NCI-H2227 treated with DMSO at 0.1 percent for 48 hours (cell line): ENCODE measurements at regions not wholly inside any gene's neighbourhood (a gene's known extent, or its start where the extent isn't known, plus 50 kb on each side); places are given as distances from the start of the nearest gene placed in this dataset.
"Not testable (repeated sequence)": the region's sequence is repeated elsewhere in the genome, so short reads cannot be mapped to it uniquely, and the experiment has no call there.

Experiments
- DNase-seq: peaks from one replicate; lab custom pipeline; 2025; lab: John Stamatoyannopoulos, UW

DNA sequence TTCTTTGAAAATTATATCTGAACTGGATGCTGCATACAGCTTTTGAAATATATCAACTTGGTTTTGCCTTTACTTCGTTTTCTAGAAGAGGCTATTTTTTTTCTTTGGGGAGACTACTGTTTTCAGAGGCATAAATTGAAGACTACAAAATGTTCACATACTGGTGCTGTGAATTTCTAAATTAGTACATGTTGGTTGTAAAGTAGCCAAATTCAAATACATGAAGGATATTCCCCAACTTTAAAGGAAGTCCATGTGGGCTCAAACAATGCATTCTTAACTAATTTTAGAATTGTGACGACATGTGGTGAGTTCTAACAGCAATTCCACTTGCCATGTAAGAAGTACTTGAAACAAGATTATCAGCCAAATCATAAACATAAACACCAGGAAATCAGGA lies 295.7 kb downstream of the TUSC7 start:
- no peak for DNase-seq

DNA sequence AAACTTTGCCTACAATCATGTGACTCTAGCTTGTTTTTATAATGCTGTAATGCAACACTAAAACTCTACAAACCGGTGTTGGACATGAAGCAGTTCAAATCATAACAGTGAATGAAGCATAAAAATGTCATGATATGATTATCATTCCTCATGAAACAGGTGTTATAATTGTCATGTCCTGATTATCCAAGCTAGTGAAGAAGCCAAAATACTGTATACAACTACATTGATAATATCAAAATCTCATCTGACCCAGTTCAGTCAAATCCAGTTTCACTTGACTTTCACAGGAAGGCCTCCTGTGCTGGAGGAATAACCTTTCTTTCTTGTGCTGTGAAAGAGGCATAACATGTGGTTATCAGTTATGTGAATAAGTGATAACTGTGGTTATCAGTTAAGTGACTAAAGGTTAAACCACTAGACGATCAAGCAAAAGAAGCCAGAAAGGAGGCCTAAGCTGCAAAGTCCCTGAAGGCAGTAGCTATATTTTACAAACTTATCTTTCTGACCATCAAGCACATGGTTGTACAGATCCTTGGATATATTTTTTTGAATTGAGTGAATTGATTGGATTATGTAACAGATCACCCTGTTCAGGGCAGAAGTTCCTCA lies 296.4 kb downstream of the TUSC7 start:
- no peak for DNase-seq

DNA sequence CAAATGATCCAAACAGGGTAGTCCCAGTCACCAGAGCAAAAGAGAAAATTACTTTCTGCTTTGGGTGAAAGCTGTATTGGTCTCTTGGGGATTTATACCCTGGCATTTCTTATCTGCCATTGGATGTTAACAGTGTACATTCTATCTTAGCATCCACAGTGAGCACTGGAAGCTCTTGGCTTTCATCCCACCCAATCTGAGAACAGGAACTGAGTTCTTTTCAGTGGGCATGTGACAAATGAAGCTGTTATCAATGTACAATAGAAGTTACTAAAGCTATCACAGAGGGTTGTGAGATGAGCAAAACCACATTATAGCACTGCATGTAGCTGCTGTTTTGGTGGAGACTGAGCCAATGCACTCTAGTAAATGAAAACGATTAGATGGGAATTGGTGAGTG lies 300.7 kb downstream of the TUSC7 start:
- no peak for DNase-seq

DNA sequence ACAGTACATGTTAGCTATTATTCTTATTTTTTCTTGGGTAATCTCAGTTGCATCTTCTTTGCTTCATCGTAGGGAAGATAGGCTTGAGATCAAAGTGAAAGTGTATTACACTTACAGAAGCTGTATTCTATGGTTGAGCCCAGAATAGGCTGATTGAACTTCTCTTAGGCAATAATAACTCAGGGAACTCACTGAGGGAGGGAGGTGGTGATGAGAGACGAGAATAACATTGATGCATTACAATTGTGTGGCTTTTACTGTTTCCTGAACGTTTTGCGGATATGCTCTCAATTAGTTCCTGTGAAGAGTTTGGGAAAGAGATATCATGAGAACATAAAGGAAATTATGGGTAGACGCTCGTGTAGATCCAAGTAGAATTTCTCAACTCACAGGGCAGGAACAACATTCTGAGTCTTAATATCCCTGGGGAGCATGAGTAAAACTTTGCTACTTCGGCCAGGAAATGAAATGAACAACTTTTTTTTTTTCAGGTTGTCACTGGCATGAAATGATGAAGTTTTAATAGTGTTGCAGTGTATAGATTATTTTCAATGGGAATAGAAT lies 302.2 kb downstream of the TUSC7 start:
- DNase-seq: no peak

DNA sequence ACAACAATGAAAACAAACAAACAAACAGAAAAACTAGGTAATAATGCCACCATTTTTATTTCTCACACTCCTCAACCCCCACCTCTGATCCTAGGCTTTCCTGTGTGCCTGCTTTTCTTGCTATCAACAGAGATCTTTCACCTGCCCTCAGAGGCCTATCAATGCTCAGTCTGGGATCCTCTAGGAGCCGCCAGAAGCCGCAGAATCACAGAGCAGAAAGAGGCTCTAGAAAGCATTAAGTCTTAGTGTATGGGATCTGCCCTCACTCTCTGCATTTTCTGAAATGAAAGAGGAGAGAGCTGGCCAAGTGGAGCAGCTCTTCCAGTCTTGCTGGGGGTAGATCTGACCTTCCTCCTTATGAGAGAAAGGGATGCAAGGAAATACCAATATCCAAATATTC lies 306.8 kb downstream of the TUSC7 start:
- peak; percentile 59 for DNase-seq

DNA sequence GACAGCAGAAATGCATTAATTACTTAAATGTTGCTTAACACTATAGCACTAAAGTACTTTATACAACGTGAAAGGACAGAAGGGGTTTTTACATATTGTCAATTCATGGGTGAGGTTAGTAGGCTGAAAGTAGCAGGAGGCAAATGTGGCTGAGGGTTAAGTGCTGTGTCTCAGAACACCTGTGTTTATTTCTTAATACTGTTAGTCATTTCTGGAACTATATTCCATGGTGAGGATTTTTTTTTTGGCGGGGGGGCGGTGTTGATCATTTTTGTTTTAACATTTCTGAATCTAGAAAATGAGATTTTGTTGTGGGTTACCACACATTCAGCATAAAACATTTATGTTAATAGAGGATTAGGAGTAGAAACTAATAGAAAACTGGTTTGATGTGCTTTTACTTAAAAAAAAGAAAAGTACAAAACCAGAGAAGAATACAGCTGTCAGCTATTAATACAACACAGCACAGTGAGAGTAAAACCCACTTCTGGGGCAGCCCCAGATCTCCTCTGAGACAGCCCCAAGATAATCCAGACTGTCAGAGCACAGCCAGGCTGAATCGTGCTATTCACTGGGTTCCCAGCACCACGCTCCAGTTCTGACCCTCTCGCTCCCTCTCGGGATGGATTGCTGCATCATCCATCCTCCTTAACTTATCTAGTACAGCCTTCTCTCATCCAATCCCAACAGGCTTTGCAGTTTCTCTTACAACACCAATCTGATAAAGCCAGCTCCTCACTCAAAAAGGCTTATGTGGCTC lies 307.7 kb downstream of the TUSC7 start:
- DNase-seq: no peak

DNA sequence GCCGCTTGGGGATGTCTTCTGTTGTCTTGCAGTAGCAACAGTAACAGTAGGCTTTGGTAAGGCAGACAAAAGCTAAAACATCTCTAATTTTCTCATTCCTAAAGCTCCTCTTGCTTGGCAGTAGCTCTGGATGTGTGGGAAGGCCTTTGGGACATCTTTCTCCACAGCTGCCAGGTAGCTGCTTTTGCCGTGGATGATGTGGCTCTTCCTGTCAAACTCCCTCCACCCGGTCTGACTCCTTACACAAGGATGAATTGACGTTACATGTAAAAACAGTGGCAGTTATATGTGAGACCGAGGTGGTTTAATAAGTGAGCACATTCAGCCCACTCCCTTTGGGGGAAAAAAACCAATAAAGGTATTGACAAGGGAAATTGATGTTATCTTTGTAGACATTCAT lies 309.1 kb downstream of the TUSC7 start:
- no peak for DNase-seq

DNA sequence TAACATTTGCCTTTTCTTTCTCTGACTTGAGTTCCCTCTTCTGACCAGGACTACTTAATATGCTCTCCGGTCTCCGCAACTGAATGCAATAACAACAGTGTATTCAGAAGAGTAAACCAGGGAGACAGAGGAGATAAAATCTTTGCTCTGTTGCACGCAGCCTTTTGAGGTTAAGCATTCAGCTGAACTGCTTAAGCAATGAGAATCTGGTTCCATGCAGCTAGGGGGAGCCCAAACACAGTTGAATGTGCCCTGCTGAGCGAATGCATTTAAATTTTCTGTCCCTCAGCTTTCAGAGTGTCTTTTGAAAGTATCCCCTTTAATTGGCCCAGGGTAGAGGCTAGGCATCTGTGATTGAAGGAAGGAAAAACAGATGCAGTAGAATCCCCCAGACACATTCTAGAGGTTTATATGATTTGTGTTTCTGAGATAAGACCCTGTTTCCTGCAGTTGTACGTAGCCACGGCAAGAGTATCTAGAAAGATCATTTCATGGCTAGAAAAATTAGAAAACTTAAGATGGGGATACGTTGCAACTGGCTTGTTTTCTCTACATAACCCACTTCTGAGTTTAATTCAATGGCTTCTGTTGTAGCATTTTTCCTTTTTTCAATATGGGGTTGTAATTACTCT lies 309.6 kb downstream of the TUSC7 start:
- peak; percentile 58 for DNase-seq

DNA sequence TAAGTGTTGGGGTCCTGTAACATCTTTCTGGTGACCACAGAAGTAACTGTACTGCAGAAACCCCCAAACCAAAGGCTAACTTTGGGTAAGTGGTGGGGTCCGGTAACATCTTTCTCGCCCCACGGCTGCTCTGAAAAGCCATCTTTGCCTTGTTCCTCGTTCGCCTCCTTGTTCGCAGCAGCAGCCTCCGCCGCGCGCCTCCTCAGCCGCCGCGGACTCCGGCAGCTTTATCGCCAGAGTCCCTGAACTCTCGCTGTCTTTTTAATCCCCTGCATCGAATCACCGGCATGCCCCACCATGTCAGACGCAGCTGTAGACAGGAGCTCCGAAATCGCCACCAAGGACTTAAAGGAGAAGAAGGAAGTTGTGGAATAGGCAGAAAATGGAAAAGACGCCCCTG lies 316.8 kb downstream of the TUSC7 start:
- DNase-seq: no peak

DNA sequence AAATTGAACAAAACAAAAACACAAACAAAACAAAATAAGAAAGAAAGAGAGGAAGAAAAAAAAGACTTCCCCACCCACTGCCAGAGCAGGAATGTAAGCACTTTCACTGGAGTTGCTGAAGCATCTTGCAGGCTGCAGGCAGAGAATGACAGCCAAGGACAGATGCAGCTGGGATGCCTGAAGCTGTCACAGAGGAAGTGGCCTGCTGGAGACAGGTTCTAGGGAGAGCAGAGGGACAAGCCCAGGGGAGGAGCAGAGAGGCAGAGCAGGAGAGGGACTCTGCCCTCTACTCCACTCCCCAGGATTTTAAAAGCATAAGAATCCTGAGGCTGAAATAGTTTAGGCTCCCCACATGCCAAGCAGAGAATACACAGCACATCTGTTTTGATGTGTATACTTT lies 326.2 kb downstream of the TUSC7 start:
- DNase-seq: no peak

DNA sequence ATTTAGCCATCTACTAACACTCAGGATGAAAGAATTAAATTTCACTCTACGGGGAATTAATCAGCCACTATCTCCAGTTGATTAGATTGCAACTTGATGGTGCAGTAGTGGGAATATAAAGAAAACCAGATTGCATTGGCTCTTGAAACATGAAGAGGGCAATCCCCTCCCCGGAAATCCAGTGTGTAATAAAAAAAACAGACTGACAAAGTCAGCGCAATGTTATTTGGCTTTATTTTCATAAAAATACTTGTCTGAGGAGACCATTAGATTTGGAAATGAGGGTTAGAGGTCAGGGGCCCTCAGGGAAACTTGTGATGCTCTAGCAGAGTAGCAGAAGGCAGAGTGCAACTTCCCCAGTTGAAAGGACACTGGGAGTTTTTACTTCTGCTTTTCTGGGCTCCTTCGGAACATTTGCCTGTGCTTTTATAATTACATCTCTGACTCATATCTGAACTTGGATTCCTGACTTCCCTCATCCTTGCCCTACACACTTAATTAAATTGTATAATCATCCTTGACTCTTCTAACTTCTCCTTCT lies 326.8 kb downstream of the TUSC7 start:
- DNase-seq: no peak

DNA sequence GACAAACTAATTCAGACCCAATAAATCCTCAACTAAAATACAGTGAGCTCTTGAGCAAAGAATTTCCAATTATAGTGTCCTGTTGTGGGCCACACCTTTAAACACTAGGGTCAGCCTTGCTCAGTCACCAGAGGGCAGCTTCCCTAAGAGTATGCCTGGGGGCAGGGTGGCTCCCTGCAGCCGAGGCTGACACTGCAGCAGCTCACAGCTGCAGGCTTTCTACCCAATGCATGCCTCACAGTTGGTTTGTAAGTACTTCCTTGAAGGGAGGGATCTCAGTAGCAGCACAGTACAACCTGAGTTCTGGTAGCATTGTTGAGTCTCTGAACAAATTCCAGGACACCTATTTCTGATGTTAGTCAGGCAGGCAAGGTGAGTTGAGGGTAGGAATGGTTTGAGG lies 335.6 kb downstream of the TUSC7 start:
- DNase-seq: peak; percentile 36

DNA sequence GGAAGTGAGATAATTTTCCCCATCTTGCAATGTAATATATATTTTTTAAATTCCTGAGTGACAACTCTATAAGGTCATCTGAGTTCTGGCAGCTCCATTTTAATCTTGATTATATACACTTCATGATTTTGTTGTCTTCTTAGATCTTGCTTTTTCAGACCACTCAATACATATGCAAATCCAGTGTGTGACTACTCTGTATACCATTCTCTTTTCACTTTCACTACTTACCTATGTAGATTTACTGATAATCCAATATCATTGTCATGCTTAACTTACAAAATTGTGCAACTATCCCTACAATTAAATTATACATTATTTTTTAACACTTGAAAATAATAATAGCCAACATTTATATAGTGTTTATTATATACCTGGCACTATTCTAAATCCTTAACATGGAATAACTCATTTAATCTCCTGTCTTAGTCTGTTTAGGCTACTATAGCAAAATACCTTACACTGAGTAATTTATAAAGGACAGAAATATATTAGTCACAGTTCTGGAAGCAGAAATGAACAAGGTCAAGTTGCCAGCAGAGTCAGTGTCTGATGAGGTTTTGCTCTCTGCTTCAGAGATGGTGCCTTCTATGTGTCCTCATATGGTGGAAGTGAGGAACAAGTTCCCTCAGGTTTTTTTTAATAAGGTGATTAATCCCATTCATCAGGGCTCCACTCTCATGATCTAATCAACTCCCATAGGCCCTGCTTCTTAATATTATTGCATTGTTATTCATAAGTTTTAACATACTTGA lies 338.5 kb downstream of the TUSC7 start:
- DNase-seq: no peak

DNA sequence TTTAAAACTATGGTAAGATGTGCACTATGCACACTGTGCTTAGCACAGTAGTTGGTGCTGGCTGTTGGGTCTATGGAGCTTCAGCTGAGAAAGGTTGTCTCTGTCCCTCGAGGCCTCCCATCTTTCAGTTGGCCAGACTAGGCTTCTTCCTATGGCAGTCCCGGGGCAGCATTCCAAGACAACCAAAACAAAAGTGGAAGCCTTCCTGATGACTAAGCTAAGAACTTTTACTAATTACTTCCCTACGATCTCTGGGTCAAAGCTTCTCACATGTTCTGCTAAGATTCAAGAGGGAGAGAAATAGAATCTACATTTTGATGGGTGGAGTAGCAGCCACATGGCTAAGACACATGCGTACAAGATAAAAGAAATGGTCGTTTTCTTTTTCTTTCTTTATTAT lies 342.8 kb downstream of the TUSC7 start:
- no peak for DNase-seq

DNA sequence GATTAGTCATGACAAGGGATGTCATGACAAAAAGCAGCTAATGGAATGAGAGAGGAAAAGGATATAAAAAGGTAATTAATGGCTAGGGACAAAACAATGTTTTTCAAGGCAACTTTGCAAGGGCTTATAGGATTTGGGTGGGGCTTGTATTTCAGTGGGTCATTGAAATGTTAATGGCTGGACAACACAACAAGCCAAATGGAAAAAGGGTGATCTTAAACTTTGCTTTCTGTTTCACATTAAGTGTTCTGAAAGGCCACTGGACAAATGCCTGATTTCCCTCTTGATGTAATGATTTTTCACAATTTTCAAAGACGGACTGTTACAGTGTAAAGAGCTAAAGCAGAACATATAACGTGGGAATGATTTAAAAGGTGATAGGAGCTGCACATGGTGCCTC lies 345.0 kb downstream of the TUSC7 start:
- no peak for DNase-seq

DNA sequence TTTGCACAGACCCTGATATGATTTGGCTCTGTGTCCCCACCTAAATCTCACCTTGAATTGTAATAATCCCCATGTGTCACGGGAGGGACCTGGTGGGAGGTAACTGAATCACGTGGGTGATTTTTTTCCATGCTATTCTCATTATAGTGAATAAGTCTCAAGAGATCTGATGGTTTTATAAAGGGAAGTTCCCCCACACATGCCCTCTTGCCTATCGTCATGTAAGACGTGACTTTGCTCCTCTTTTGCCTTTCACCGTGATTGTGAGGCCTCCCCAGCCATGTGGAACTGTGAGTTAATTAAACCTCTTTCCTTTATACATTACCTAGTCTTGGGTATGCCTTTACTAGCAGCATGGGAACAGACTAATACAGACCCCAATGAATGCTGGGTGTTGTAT lies 347.4 kb downstream of the TUSC7 start:
- not testable (repeated sequence) for DNase-seq

DNA sequence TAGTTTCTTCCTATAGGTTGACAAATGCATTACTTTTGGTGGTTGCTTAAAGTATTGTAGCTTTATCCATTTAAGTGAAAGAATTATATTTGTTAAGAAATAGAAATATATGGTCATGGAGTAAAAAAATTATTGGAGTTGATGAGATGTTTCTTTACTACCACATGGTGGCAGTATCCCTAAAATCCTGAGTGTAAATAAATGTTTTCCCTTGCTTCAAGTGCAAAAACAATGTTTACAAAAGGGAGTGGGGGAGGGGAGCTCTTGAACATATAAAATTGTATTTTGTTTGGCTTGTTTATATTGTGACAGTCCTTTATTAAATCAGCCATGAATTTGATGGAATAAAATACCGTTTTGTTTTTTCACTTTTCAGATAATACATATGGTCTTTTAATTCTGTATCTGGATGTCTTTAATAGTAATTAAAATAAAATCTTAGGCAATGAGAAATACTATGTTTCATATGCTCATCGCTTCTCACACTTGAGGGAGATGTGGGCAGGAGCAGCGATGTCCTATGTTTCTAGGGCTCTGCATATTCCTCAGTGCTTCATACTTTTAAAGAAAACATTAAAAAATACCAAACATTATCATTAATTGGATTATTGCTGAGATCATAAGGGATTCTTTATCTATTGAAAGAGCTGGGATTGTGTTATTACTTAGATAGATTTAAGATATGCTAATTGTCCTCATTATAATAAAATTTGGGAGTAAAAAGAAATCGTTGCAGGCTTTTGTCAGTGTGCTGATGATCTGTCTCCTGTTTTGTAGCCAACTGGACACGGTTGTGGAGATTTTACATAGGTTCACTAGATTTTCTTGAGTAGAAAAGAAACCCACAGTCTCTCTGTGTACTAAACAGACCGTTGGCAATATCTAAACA lies 349.7 kb downstream of the TUSC7 start:
- peak; percentile 27 for DNase-seq

DNA sequence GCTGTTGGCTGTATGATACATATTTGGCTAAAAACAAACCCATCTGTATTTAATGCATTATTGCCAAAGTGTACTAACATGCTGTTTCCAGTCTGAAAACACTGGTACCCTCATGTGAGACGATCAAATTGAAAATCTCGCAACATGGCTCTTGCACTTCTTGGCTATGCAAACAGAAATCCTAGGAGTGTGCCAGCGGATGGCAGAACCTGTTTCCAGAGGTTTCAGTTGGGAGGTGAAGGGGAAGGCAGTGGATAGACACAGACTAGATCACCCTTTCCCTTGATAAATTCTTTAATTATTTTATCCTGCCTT lies 350.3 kb downstream of the TUSC7 start:
- no peak for DNase-seq

DNA sequence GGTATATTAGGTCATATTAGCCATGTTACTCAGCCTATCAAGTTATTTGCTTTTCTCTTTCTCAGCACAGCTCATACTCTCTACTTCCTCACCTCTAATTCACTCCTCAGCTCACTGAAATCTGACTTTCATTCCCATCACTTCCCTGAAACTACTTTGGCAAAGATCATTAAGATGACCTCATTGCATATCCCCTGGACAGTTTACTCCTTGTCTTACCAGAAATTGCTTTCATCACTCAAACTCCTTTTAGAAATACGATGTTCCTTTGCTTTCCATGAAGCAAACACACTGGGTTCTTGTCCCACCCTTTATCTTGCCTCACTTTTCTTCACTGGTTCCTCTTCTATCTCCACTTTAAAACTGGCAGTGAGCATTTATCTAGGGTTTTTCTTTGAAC lies 354.4 kb downstream of the TUSC7 start:
- no peak for DNase-seq

DNA sequence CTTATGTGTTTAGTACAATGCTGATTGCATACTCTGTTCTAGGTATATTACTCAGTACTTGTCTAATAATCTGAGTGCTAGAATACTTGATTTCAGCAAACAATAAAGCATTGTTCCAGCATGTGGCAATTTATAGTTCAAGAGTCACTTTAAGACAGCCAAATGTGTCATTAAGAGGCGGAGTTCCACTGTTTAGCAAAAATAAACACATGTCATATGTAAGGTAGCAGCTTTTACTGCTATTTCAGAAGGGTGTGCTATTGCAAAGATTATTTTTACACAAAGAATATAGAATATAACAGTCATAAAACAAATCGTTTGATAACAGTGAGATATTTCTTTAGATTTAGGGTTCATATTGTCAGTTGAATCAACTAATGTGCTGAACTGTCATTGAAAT lies 358.7 kb downstream of the TUSC7 start:
- DNase-seq: no peak

DNA sequence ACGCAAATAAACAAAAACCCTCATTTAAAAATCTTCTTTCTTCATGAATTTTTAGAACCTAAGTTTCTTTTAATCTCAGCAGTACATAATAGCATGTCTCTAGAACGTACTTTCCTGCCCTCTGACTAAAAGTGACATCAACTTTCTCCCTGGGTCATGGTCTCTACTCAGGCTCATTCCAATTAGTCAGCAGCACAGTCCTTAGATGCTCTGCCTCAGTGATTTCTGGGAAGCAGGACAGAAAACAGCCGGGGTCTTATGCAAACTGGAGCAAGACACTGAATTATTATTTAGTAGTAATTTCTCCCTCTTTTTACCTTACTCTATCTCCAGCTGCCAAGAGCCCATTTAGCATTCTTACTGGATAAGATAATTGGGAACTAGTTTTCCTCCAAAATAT lies 365.2 kb downstream of the TUSC7 start:
- no peak for DNase-seq
